CD4-positive, alpha-beta T cell (primary cell): ENCODE measurements at regions not wholly inside any gene's neighbourhood (a gene's known extent, or its start where the extent isn't known, plus 50 kb on each side); places are given as distances from the start of the nearest gene placed in this dataset.

Experiments used
- ATAC-seq: fragments of 200-7000 bp; cut with Tn5 transposase; one replicate; pipeline ENCODE4 v1.10.0; 2022; ENCODE audit warnings: mild to moderate bottlenecking; ENCODE audit not compliant: poor library complexity
- CTCF ChIA-PET: fragments of 350-600 bp; sonication (Branson Sonifier 250); formaldehyde crosslinking; loops from one replicate; lab custom pipeline; 2021; ENCODE audit warnings: antibody characterized with exemption, inconsistent platforms; lab: Charles Lee
- POLR2A ChIA-PET: fragments of 350-600 bp; sonication (Branson Sonifier 250); formaldehyde crosslinking; loops from one replicate; lab custom pipeline; 2021; ENCODE audit warnings: antibody characterized with exemption, inconsistent platforms; lab: Charles Lee
- DNase-seq, 14 experiments: peaks; one replicate each; pipeline ENCODE4 v3.0.0-alpha.2; 2013 to 2020; ENCODE audit warnings: mixed read lengths in 2 of 14
- H3K27ac ChIP-seq, 2 donors: one replicate each; pipeline versions ENCODE4 v1.5.1 to v1.7.0; 2013; ENCODE audit warnings: low read length in 2 of 2, low read depth in 1 of 2, mild to moderate bottlenecking in 1 of 2
- H3K27me3 ChIP-seq, 2 experiments: 1 replicate in 1 of 2; 2 replicates in 1 of 2; pipeline versions ENCODE4 v1.6.1 to v1.7.0; 2013; ENCODE audit warnings: low read length in 2 of 2, control low read depth in 1 of 2, mild to moderate bottlenecking in 1 of 2, moderate library complexity in 1 of 2; ENCODE audit not compliant: insufficient read depth in 2 of 2, control insufficient read depth in 1 of 2
- H3K36me3 ChIP-seq: one replicate; pipeline ENCODE4 v1.6.1; 2013; ENCODE audit warnings: low read length, control low read depth; ENCODE audit not compliant: insufficient read depth
- H3K4me1 ChIP-seq: one replicate; pipeline ENCODE4 v1.6.1; 2013; ENCODE audit warnings: low read length, control low read depth; ENCODE audit not compliant: insufficient read depth
- H3K4me3 ChIP-seq: one replicate; pipeline ENCODE4 v1.5.1; 2013; ENCODE audit warnings: mild to moderate bottlenecking, low read length, moderate library complexity
- H3K9me3 ChIP-seq, 2 experiments: 1 replicate in 1 of 2; 2 replicates in 1 of 2; pipeline versions ENCODE4 v1.6.1 to v1.7.0; 2013; ENCODE audit warnings: low read length in 2 of 2, mild to moderate bottlenecking in 2 of 2, control low read depth in 1 of 2, moderate library complexity in 1 of 2; ENCODE audit not compliant: control insufficient read depth in 1 of 2, insufficient read depth in 1 of 2
- H3K27ac Mint-ChIP-seq: one replicate; pipeline ENCODE4 v1.8.0; 2020; ENCODE audit warnings: mixed read lengths
- H3K27me3 Mint-ChIP-seq: one replicate; pipeline ENCODE4 v1.8.0; 2021; ENCODE audit warnings: mixed read lengths
- H3K36me3 Mint-ChIP-seq: one replicate; pipeline ENCODE4 v1.8.0; 2021; ENCODE audit warnings: low read depth, mixed read lengths
- H3K4me1 Mint-ChIP-seq: one replicate; pipeline ENCODE4 v1.8.0; 2021; ENCODE audit warnings: low read depth, mixed read lengths
- H3K4me3 Mint-ChIP-seq: one replicate; pipeline ENCODE4 v1.8.0; 2020; ENCODE audit warnings: mild to moderate bottlenecking, mixed read lengths
- H3K9me3 Mint-ChIP-seq: one replicate; pipeline ENCODE4 v1.8.0; 2020; ENCODE audit warnings: mixed read lengths
- intact Hi-C, 2 experiments: fragments of 100-400 bp; cut with DNase I in 1 of 2; cut with micrococcal nuclease in 1 of 2; formaldehyde crosslinking; loops; one replicate each; pipeline versions ENCODE4 v1.15.1 to v1.9.0; 2023 to 2025; cut with DNase I, micrococcal nuclease
- TF ChIP-seq, protein P1 (sequence below): fragments of 200-600 bp; IDR thresholded peaks from one replicate; pipeline ENCODE4 v1.8.0; 2022; ENCODE audit warnings: antibody characterized with exemption, mild to moderate bottlenecking

- Histone ChIP-seq H3K9me3 (peaks cover 3 to 5% of the 10 kb centered on the region in 2 experiments), H3K36me3 (no peaks in the 10 kb centered on the region), H3K4me3 (no peak overlapping the region), H3K4me1 (peaks cover 41% of the 10 kb centered on the region), H3K27me3 (no peaks in the 10 kb centered on the region), H3K27ac (no peak overlapping the region)
- TF ChIP-seq, protein P1, sequence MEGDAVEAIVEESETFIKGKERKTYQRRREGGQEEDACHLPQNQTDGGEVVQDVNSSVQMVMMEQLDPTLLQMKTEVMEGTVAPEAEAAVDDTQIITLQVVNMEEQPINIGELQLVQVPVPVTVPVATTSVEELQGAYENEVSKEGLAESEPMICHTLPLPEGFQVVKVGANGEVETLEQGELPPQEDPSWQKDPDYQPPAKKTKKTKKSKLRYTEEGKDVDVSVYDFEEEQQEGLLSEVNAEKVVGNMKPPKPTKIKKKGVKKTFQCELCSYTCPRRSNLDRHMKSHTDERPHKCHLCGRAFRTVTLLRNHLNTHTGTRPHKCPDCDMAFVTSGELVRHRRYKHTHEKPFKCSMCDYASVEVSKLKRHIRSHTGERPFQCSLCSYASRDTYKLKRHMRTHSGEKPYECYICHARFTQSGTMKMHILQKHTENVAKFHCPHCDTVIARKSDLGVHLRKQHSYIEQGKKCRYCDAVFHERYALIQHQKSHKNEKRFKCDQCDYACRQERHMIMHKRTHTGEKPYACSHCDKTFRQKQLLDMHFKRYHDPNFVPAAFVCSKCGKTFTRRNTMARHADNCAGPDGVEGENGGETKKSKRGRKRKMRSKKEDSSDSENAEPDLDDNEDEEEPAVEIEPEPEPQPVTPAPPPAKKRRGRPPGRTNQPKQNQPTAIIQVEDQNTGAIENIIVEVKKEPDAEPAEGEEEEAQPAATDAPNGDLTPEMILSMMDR, result no peak
- no peak overlapping the region for H3K27ac Mint-ChIP-seq
- peaks cover 67% of the 10 kb centered on the region for H3K4me1 Mint-ChIP-seq
- ChIA-PET CTCF (no interaction called here), POLR2A (interaction anchor here (0.8 to 2.0 kb wide), 4 partner anchors 17 to 367 kb away, joined by 3 to 7 read pairs (median 3); no protein-coding TSS in a partner anchor)
- no peaks in the 10 kb centered on the region for H3K9me3 Mint-ChIP-seq
- intact Hi-C loops, result loop anchor here in 1 of 2 experiments (10.0 kb wide), 1 partner anchor 363 kb away; no protein-coding TSS in a partner anchor
- no peak overlapping the region for H3K4me3 Mint-ChIP-seq
- no peaks in the 10 kb centered on the region for H3K27me3 Mint-ChIP-seq
- ATAC-seq, result no peak
- no peak for DNase-seq
- no peaks in the 10 kb centered on the region for H3K36me3 Mint-ChIP-seq
These were observed 154.5 kb downstream of the CD83 start for GRCh38 chr6:14271789-14272736.

DNA sequence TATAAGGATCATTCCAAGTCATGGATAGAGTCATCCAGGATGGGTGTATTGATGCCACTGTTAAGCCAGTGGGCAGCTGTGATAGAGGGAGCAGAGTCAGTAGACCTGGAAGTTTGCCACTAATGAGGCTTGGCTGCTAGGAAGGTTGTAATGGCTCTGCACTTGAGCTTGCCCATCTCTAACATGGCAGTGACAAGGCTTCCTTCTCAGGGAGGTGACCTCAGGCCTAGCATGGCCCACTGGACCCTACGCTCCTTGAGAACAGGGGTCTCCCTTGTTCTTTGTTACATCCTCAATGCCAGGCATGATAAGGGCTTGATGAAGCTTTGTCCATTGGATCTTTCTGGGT is 155.1 kb downstream of the CD83 start:
- intact Hi-C loops, result loop anchor here in 1 of 2 experiments (10.0 kb wide), 1 partner anchor 362 kb away; no protein-coding TSS in a partner anchor
- no peak for ATAC-seq
- H3K36me3 ChIP-seq, result no peaks in the 10 kb centered on the region
- no peaks in the 10 kb centered on the region for H3K27me3 ChIP-seq
- H3K4me1 Mint-ChIP-seq, result peaks cover 74% of the 10 kb centered on the region
- ChIA-PET CTCF (no interaction called here), POLR2A (interaction anchor here (0.8 kb wide), 1 partner anchor 16 kb away, joined by 3 read pairs; no protein-coding TSS in a partner anchor)
- H3K27me3 Mint-ChIP-seq, result no peaks in the 10 kb centered on the region
- H3K4me1 ChIP-seq, result peaks cover 47% of the 10 kb centered on the region
- no peak overlapping the region for H3K27ac ChIP-seq
- peaks cover 3 to 5% of the 10 kb centered on the region in 2 experiments for H3K9me3 ChIP-seq
- H3K27ac Mint-ChIP-seq, result no peak overlapping the region
- H3K4me3 ChIP-seq, result no peak overlapping the region
- H3K9me3 Mint-ChIP-seq, result no peaks in the 10 kb centered on the region
- DNase-seq, result no peak
- H3K36me3 Mint-ChIP-seq, result no peaks in the 10 kb centered on the region
- H3K4me3 Mint-ChIP-seq, result no peak overlapping the region
- TF ChIP-seq, protein P1, result no peak

- H3K4me1 ChIP-seq, result peaks cover 52% of the 10 kb centered on the region
- ChIA-PET CTCF (no interaction called here), POLR2A (interaction anchor here (0.8 kb wide), 1 partner anchor 16 kb away, joined by 3 read pairs; no protein-coding TSS in a partner anchor)
- H3K36me3 ChIP-seq, result no peaks in the 10 kb centered on the region
- DNase-seq, result no peak
- H3K36me3 Mint-ChIP-seq, result no peaks in the 10 kb centered on the region
- TF ChIP-seq, protein P1, result no peak
- peaks cover 78% of the 10 kb centered on the region for H3K4me1 Mint-ChIP-seq
- ATAC-seq, result no peak
- no peaks in the 10 kb centered on the region for H3K27me3 ChIP-seq
- no peaks in the 10 kb centered on the region for H3K27me3 Mint-ChIP-seq
- no peak overlapping the region for H3K27ac Mint-ChIP-seq
- H3K9me3 ChIP-seq, result peaks cover 3 to 5% of the 10 kb centered on the region in 2 experiments
- H3K4me3 Mint-ChIP-seq, result no peak overlapping the region
- H3K27ac ChIP-seq, result no peak overlapping the region
- no peaks in the 10 kb centered on the region for H3K9me3 Mint-ChIP-seq
- intact Hi-C loops, result loop anchor here in 1 of 2 experiments (10.0 kb wide), 1 partner anchor 362 kb away; no protein-coding TSS in a partner anchor
- H3K4me3 ChIP-seq, result no peak overlapping the region
These were observed 155.6 kb downstream of the CD83 start for GRCh38 chr6:14273191-14273590.
